GM19043 (cell line): ENCODE measurements at regions not wholly inside any gene's neighbourhood (a gene's known extent, or its start where the extent isn't known, plus 50 kb on each side); places are given as distances from the start of the nearest gene placed in this dataset.

Source experiments
- ATAC-seq: cut with Tn5 transposase; IDR thresholded peaks from one replicate; pipeline ENCODE4 v1.9.1; 2021; ENCODE audit warnings: low read depth; ENCODE audit not compliant: unreplicated experiment

GRCh38 chr1:29470087-29470787, 233.9 kb downstream of the PTPRU start:
- ATAC-seq: no peak

GRCh38 chr1:29469457-29469856, 233.1 kb downstream of the PTPRU start:
- no peak for ATAC-seq

GRCh38 chr1:29467989-29468900, 231.9 kb downstream of the PTPRU start:
- ATAC-seq: no peak

GRCh38 chr1:29466258-29466657, 229.9 kb downstream of the PTPRU start:
- ATAC-seq: no peak

GRCh38 chr1:29465755-29466154, 229.4 kb downstream of the PTPRU start:
- ATAC-seq: no peak

GRCh38 chr1:29462096-29462495, 225.8 kb downstream of the PTPRU start:
- ATAC-seq: no peak

- no peak for ATAC-seq
Observed at GRCh38 chr1:29461115-29461739, 224.9 kb downstream of the PTPRU start.

GRCh38 chr1:29460694-29461093, 224.4 kb downstream of the PTPRU start:
- no peak for ATAC-seq

GRCh38 chr1:29460041-29460610, 223.8 kb downstream of the PTPRU start:
- no peak for ATAC-seq

GRCh38 chr1:29459620-29459945, 223.3 kb downstream of the PTPRU start:
- no peak for ATAC-seq

- no peak for ATAC-seq
Observed at GRCh38 chr1:29458737-29459619, 222.7 kb downstream of the PTPRU start.

- no peak for ATAC-seq
Observed at GRCh38 chr1:29457496-29458368, 221.4 kb downstream of the PTPRU start.

- ATAC-seq: no peak
Observed at GRCh38 chr1:29456685-29457435, 220.5 kb downstream of the PTPRU start.

- no peak for ATAC-seq
Observed at GRCh38 chr1:29455781-29456180, 219.5 kb downstream of the PTPRU start.

GRCh38 chr1:29454616-29455380, 218.5 kb downstream of the PTPRU start:
- no peak for ATAC-seq

GRCh38 chr1:29453502-29454240, 217.3 kb downstream of the PTPRU start:
- ATAC-seq: no peak
